Left kidney (tissue), 1 donor: ENCODE measurements at regions not wholly inside any gene's neighbourhood (a gene's known extent, or its start where the extent isn't known, plus 50 kb on each side); places are given as distances from the start of the nearest gene placed in this dataset.
"Not testable (repeated sequence)": the region's sequence is repeated elsewhere in the genome, so short reads cannot be mapped to it uniquely, and the experiment has no call there.

ENCODE experiments used
- DNase-seq: peaks from one replicate; pipeline ENCODE4 v3.0.0-alpha.2; 2013

DNA sequence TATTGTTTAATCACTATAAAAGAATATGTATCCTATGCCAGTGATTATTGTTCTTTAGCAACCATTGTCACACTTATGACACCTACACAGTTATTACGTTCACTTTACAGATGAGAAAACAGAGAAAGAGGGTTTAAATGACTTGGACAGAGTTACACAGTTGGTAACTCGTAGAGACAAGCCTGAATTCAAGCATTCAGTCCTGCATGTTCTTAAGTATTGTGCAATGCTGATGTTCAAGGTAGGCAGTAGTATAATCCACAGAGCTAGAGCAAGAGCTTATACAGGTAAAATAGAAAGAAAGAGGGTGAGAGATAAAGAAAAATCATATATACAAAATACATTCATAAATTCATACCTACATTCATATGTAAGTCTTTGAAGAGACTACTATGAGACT, 249.8 kb upstream of the ANXA10 start:
- no peak for DNase-seq

DNA sequence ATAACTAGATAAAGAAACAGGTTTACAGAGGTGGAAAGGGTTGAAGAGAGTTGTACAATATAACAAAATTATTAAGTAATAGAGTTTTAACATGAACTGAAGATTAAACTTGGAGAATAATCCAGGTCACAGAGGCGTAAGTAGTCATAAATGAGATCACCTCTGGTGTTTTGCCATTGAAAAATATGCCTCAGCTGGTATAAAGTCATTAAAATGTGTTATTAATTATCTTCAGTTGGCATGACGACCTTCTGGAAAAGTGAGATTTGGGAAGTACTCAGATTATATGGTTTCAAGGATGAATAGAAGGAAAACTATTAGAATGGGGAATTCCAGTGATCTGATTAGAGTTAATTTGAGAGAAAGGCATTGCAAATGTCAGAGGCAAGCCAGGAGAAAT, 237.5 kb upstream of the ANXA10 start:
- no peak for DNase-seq

DNA sequence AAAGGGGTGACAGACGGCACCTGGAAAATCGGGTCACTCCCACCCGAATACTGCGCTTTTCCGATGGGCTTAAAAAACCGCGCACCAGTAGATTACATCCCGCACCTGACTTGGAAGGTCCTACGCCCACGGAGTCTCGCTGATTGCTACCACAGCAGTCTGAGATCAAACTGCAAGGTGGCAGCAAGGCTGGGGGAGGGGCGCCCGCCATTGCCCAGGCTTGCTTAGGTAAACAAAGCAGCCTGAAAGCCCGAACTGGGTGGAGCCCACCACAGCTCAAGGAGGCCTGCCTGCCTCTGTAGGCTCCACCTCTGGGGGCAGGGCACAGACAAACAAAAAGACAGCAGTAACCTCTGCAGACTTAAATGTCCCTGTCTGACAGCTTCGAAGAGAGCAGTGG, 234.2 kb upstream of the ANXA10 start:
- not testable (repeated sequence) for DNase-seq

DNA sequence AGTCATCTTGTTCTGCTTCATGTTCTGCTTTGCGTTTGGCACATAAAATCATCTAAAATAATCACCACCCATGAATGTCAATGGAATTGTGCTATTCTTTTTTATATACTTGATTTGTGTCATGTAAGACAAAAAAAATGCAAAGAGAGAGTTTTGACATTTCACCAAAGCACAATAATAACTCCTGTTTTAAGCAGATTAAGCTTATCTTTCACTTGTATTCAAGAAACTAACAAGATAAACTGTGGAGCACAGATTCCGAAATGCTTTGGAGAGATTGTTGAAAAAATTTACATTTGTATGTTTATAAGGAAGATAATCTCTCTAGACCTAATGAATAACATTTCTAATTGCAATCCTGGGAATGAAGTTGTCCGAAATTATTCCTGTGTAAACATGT, 225.1 kb upstream of the ANXA10 start:
- no peak for DNase-seq

DNA sequence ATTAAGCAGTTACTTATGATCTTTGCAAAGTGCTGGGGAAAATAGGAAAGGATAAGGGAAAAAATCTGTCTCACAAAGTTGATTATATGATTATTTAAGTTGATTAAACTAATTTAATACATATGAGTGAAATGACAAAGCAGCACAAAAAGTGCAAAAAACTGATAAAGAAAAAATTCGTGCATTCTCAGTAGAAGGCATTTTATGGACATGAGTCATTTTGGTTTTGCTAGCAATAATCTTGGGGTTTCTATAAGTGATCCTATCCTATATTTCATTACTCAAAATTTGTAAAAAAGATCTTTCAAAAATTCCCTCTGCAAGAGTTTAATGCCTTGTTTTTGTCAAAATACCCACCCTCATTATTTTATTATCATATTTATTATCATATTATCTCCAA, 224.2 kb upstream of the ANXA10 start:
- no peak for DNase-seq

DNA sequence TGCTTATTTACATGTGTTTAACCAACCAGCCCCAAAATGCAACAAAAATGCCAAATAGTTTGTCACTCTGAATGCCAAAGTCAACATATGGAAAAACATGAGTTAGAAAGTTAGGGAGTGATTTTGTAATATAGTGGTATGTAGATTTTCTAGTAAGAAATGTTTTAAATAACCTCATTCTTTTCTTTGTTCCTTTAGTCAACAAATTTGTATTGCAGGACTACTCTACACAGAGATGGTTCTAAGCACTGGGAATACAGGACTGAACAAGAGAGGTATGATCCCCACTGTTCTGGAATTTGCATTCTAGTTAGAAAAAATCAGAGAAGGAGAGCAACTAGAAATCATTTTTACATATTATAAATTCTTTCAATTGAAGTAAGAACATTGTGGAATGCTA, 218.8 kb upstream of the ANXA10 start:
- no peak for DNase-seq

DNA sequence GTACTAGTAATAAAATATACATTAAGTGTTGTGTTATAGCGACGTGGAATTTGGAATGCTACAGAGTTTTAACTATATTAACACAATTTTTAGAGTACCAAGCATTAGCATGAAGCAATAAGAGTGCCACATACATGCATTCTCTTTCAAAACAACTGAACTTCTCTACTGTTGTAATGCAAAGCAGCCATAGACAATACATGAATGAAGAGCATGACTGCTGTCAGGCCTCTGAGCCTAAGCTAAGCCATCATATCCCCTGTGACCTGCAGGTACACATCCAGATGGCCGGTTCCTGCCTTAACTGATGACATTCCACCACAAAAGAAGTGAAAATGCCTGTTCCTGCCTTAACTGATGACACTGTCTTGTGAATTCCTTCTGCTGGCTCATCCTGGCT, 216.2 kb upstream of the ANXA10 start:
- not testable (repeated sequence) for DNase-seq

DNA sequence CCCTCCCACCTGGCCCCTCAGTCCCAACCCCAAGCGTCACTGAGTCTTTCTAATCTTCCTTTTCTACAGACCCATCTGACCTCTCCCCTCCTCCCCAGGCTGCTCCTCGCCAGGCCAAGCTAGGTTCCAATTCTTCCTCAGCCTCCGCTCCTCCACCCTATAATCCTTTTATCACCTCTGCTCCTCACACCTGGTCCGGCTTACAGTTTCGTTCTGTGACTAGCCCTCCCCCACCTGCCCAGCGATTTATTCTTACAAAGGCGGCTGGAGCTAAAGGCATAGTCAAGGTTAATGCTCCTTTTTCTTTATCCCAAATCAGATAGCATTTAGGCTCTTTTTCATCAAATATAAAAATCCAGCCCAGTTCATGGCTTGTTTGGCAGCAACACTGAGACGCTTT, 214.5 kb upstream of the ANXA10 start:
- DNase-seq = not testable (repeated sequence)

DNA sequence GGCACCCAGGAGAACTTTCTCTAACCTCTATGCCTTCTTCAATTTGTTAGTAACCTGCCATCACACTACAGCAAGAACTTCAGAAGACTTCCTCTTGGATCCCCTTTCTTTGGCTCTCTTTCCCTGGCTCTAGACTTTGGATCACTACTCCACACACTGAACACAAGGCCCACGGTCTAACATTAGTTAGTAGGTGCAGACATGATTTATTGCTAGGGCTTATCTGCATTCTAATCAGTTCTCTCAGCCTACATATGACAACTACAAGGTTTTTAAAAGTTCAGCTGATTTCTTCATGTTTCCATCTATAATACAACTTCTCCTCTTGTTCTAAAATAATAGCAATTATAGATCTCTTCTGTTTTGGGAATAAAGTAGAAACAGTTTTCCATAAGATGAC, 209.1 kb upstream of the ANXA10 start:
- DNase-seq = no peak

DNA sequence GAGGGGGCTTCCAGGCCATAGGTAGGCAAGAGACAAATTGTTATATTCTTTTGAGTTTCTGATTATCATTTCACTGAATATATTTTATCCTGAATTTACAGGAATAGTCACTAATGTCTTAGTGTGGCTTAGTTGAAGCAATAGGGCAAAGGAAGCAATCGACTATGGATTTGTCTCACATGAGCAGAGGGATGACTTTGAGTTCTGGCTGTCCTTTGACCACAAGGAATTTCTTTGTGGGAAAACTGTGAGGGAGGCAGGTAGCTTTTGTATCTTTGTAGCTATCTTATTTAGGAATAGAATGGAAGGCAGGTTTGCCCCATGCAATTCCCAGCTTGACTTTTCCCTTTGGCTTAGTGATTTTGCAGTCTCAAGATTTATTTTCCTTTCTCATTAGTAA, 207.3 kb upstream of the ANXA10 start:
- DNase-seq = no peak

DNA sequence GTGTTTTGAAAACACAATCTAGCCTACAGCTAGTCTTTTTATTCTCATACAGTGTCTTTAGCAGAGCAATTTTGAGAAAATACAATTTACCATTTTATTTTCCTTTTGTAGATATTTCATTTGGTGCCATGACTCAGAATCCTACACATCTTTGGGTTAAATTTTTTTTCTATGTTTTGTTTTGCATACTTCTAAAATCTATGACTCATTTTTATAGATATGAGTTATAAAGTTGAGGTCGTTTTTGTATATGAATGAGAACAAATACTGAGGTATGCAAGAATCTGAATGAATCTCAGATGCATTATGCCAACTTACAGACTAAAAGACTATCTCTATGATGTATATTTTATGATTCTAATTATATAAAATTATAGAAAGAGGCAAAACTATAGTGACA, 206.5 kb upstream of the ANXA10 start:
- no peak for DNase-seq

DNA sequence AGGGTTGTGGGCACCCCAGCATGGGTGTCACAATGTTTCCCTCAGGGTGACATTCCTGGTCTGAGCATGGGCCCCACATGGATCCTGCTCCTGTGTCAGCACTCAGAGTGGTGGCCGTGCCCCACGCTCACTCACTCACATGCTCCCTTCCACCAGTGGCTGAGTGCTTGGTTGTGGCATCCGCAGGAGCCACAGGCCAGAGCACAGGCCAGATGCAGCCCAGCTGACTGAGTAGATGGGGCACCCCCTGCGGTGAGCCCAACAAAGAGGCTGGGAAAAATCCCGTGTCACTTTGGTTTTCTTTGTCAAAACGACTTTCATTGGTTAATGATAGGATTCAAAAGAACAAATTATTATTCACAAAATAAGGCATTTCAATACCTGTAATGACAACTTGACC, 204.6 kb upstream of the ANXA10 start:
- DNase-seq = no peak

DNA sequence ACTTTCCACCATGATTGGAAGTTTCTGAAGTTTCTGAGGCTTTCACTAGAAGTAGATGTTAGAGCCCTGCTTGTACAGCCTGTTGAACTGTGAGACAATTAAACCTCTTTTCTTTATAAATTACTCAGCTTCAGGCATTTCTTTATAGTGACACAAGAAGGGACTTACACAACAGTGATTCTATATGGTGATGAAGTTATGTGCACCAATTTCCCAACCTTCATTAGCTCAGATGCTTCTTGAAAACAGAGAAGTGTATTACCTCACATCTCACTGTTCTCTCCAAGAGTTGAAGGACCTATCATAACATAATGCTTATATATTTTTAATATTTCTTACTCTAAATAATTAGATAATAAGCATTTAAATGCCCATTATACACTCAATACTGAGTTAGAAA, 202.1 kb upstream of the ANXA10 start:
- no peak for DNase-seq

DNA sequence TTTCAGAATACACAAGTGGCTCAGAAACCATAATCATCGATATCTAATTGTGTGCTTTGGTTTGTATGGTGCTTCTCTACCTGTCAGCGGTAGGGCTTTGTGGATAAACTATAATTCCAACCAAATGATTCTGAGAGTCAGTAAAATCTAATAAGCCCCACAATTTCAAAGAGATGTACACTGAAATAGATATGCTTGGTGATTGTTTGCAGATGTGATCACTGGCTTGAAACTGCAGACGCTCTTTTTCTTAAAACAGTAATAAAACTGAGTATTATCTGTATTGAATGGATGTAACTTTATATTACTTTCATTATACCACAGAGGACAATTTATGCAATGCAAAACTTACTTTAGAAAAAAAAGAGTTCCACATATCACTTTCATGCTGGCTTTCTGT, 198.8 kb upstream of the ANXA10 start:
- no peak for DNase-seq

DNA sequence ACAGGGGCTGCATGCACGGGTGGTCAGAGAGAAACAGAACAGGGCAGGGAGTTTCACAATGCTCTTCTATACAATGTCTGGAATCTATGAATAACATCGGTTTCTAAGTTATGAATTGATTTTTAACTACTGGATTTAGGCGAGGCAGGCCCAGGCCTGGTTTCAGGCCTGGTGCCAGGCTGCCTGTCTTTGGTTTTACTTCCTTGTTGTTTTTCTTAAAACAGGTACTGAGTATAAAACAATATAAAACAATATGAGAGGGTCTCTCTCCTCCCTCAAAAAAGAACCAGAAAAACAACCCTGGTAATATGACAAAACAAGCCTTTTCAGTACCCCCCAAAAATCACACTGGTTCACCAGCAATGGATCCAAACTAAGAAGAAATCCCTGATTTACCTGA, 196.1 kb upstream of the ANXA10 start:
- not testable (repeated sequence) for DNase-seq

DNA sequence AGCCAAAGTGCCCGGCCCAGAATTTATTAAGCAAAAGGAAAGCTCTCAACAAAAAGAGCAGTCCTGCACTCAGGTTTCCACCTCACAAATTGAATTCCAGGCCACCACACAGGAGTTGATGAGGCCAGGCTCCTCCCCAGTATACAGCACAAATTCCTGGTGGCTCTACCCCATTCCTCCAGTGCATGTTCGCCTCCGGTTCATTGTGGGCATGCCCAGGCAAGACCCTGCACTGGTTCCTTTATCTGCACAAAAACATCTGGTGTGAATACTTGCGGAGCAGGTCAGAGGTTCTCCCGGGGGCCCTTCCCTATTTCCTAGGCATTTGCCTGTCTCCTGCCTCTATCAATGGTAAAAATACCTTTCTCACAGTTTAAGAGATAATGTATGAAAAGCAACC, 195.2 kb upstream of the ANXA10 start:
- DNase-seq = no peak

DNA sequence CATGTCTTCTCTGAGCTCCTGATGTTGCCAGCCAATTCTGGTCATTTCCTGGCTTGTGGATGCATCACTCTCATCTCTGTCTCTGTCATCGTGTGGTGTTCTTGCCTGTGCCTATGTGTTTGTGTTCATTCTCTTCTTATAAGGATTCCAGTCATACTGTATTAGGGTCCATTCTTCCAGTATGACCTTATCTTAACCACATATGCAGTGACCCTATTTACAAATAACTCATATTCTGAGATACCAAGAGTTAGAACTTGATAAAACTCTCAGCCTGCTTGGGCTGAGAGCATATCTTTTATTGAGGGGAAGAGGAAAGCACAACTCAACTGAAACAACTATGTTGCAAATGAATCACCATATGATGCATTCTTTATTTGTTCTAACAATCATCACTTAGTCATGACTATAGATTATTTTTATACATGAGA, 189.0 kb upstream of the ANXA10 start:
- no peak for DNase-seq

DNA sequence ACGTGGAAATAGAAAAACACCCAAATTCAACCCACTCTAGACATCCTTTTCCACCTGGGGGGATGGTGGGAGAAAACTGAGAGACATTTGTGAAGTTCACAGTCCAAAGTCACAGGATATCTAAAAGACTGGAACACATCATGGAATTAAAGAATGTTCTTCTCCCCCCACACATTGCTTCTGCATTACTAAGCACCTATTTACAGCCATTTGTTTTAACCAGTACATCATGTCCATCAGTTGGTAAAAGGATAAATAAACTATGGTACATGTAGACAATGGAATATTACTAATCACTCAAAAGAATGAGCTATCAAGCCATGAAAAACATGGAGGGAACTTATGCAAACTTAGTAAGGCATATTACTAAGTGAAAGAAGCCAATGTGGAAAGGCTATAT, 185.5 kb upstream of the ANXA10 start:
- DNase-seq = no peak

DNA sequence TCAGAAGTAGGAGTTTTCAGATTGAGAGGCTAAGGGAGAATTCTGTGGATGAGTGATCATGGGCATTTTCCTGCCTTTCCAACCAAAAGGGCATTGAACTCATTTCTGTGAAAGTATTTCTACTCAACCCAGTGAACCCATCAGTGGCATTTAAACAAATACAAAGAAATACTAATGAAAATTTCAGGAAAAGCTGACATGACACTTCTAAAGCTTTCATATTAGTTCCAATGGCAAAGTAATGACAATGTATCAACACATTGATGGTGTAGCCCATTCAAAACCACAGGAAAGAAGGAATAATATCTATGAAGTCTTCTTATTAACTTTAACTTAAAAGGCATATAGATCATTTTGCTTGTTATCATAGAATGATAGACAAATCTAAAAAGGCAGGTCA, 183.5 kb upstream of the ANXA10 start:
- no peak for DNase-seq

DNA sequence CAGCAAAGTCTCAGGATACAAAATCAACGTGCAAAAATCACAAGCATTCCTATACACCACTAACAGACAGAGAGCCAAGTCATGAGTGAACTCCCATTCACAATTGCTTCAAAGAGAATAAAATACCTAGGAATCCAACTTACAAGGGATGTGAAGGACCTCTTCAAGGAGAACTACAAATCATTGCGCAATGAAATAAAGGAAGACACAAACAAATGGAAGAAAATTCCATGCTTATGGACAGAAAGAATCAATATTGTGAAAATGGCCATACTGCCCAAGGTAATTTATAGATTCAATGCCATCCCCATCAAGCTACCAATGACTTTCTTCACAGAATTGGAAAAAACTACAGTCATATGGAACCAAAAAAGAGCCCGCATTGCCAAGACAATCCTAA, 179.8 kb upstream of the ANXA10 start:
- not testable (repeated sequence) for DNase-seq

DNA sequence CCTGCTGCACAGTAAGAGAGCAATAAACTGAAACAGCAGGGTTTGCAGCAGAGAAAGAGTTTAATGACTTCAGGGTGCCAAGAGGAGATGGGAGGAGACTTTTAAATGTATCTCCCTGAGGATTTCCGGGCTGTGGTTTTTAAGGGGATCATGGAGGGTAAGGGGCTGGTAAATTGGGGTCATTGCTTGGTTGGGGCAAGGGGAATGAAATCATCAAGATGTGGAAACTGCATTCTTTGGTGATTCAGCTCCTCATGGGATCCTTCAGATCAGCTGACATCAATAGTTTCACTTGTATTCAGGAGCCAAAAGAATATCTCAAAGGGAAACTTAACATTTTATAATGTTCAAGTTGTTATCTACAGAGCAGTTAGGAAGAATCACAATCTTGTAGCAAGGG, 174.3 kb upstream of the ANXA10 start:
- no peak for DNase-seq

DNA sequence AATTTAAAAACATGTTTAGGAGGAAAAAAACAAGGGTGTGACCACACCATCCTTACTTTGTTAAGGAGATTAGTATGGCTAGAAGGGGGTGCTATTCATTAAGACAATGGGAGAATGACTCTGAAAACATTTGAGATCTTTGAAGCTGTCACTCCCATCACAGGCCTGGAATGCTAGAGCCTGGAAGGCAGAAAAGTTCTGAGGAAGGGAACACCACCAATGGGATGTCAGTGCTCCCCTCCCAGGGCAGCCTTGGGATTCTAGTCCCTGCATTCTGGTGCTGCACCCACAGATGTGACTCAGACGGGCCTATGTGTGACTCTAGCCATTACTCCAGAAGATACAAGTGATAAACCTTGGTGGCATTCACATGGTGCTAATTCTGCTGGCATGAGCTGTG, 162.2 kb upstream of the ANXA10 start:
- DNase-seq = no peak

DNA sequence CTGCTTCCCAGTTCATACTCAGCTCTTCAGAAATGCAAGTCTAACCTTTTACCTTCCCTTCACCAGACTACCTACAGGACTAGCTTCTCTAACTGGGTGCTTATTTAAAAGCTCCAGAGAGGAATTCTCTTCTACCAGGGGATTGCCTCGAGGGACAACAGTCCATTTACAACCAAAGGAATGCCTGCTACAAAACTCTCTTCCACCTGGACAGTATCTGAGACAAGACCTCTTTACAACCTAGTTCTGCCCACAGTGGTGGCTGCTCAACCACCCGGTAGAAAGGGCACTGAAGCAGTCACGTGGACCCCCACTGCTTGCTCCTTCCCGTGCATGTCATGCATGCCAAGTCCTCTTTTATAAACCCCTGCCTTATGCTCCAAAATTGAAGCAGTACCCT, 158.1 kb upstream of the ANXA10 start:
- DNase-seq = no peak

DNA sequence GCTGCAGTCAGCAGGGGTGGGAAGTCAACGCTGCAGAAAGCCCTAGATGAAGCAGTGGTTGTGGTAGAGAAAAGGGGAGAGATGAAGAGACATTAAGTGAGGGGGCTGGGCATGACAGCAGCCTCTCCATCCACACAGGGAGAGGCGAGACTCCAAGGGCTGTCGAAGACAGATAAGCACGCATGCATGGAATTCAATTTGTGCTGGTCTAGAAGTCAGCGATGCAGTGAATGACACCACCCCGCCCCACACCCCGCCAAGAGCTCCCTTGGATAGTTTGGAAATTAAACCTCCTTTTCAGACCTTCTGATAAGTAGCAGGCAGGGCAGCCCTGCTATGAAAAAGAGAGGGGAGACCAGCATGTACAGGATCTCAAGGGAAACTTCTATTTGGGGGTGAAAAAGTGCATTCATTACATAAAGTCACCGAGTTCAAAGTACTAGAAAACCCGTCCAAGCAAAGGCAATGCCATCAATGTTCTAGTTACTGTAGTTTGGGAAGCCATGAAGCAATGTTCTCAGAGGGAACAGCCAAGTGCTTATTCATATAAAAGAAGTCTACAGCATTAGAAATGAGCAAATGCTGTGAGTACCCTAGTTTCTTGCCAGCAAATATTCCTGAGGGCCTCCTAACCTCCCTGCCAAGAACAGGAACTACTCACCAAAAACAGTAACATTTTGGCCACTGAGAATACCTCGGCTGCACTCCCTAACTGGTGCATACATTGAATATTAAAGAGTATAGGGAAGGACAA, 152.3 kb upstream of the ANXA10 start:
- peak; percentile 2 for DNase-seq
